Mesendoderm (in vitro differentiated cells): ENCODE measurements at regions not wholly inside any gene's neighbourhood (a gene's known extent, or its start where the extent isn't known, plus 50 kb on each side); places are given as distances from the start of the nearest gene placed in this dataset.
"Not testable (repeated sequence)": the region's sequence is repeated elsewhere in the genome, so short reads cannot be mapped to it uniquely, and the experiment has no call there.

Source experiments
- DNase-seq: peaks from one replicate; pipeline ENCODE4 v3.0.0; 2013
- H2AK5ac ChIP-seq: 2 replicates; pipeline ENCODE4 v1.6.1; 2013; ENCODE audit warnings: low read length, inconsistent platforms
- H2BK120ac ChIP-seq: 2 replicates; pipeline ENCODE4 v1.6.1; 2013; ENCODE audit warnings: low read depth, mild to moderate bottlenecking, low read length, moderate library complexity, mixed read lengths
- H2BK15ac ChIP-seq: replicated peaks from 2 replicates; pipeline ENCODE4 v1.6.1; 2013; ENCODE audit warnings: low read depth, mild to moderate bottlenecking, moderate library complexity
- H2BK5ac ChIP-seq: 2 replicates; pipeline ENCODE4 v1.6.1; 2013; ENCODE audit warnings: low read length, inconsistent platforms
- H3K18ac ChIP-seq: 2 replicates; pipeline ENCODE4 v1.6.1; 2013; ENCODE audit warnings: mild to moderate bottlenecking, low read length, mixed read lengths
- H3K23ac ChIP-seq: one replicate; pipeline ENCODE4 v1.6.1; 2013; ENCODE audit warnings: low read length
- H3K27ac ChIP-seq: 2 replicates; pipeline ENCODE4 v1.5.1; 2013; ENCODE audit warnings: low read depth, mild to moderate bottlenecking, inconsistent platforms, low read length, moderate library complexity
- H3K27me3 ChIP-seq: 2 replicates; pipeline ENCODE4 v1.6.1; 2013; ENCODE audit warnings: low read length, control low read depth, mild to moderate bottlenecking, inconsistent platforms; ENCODE audit not compliant: insufficient read depth, poor library complexity
- H3K36me3 ChIP-seq: 2 replicates; pipeline ENCODE4 v1.6.1; 2013; ENCODE audit warnings: low read length, inconsistent platforms; ENCODE audit not compliant: control insufficient read depth, insufficient read depth
- H3K4ac ChIP-seq: one replicate; pipeline ENCODE4 v1.6.1; 2013; ENCODE audit warnings: low read depth, mild to moderate bottlenecking, low read length, moderate library complexity
- H3K4me1 ChIP-seq: 2 replicates; pipeline ENCODE4 v1.6.1; 2013; ENCODE audit warnings: low read depth, low read length, inconsistent platforms; ENCODE audit not compliant: control insufficient read depth
- H3K4me2 ChIP-seq: 2 replicates; pipeline ENCODE4 v1.6.1; 2013; ENCODE audit warnings: low read length
- H3K4me3 ChIP-seq: 2 replicates; pipeline ENCODE4 v1.5.1; 2013; ENCODE audit warnings: mild to moderate bottlenecking, low read length
- H3K56ac ChIP-seq: one replicate; pipeline ENCODE4 v1.6.1; 2013; ENCODE audit warnings: low read length
- H3K79me1 ChIP-seq: 2 replicates; pipeline ENCODE4 v1.6.1; 2013; ENCODE audit warnings: low read length, inconsistent platforms
- H3K79me2 ChIP-seq: 2 replicates; pipeline ENCODE4 v1.6.1; 2013; ENCODE audit warnings: mild to moderate bottlenecking, low read length; ENCODE audit not compliant: control insufficient read depth, insufficient read depth
- H3K9ac ChIP-seq: 2 replicates; pipeline ENCODE4 v1.6.1; 2013; ENCODE audit warnings: low read length, inconsistent platforms
- H4K5ac ChIP-seq: one replicate; pipeline ENCODE4 v1.6.1; 2013; ENCODE audit warnings: low read length
- H4K8ac ChIP-seq: one replicate; pipeline ENCODE4 v1.6.1; 2013; ENCODE audit warnings: low read depth, mild to moderate bottlenecking, control low read depth, low read length, moderate library complexity
- WGBS: extraction: QIAGEN DNeasy Blood & Tissue Kit; methylation state at CpG from one replicate; pipeline ENCODE4 v1.1.7; 2013; ENCODE audit warnings: low lambda C conversion rate, missing lambda C conversion rate; ENCODE audit not compliant: insufficient coverage; ENCODE audit errors: extremely low coverage; 5-methylcytosine and 5-hydroxymethylcytosine counted together

DNA sequence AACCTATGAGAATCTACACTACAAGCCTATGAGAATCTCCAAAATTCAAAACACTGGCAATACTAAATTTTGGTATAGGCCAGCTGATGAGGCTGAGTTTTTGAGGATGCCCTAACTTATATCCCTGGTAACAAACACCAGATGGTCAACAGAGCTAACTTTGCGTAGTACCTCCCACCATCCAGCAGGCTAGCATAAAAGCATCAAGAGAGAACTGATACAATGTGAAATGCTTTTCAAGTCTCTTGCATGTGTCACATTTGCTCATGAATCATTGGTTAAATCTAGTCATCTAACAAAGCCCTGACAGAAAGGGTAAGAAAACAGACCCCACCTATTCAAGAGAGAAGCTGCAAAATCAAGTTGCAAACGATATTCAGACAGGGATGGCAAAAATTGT, 1609.7 kb upstream of the CDH9 start:
- no peak overlapping the region for H3K9ac ChIP-seq
- no peak overlapping the region for H4K5ac ChIP-seq
- no peaks in the 10 kb centered on the region for H3K27me3 ChIP-seq
- H3K56ac ChIP-seq = no peak overlapping the region
- no peak overlapping the region for H4K8ac ChIP-seq
- no peaks in the 10 kb centered on the region for H3K36me3 ChIP-seq
- no peak overlapping the region for H3K23ac ChIP-seq
- no peak overlapping the region for H2BK15ac ChIP-seq
- H3K4ac ChIP-seq = no peak overlapping the region
- no peak overlapping the region for H3K4me2 ChIP-seq
- H3K4me1 ChIP-seq = no peaks in the 10 kb centered on the region
- no peak overlapping the region for H3K18ac ChIP-seq
- H3K4me3 ChIP-seq = no peak overlapping the region
- no peak overlapping the region for H2BK5ac ChIP-seq
- H2BK120ac ChIP-seq = no peak overlapping the region
- no peaks in the 10 kb centered on the region for H3K79me2 ChIP-seq
- no peak overlapping the region for H2AK5ac ChIP-seq
- no peak overlapping the region for H3K27ac ChIP-seq
- H3K79me1 ChIP-seq = no peaks in the 10 kb centered on the region
- WGBS = no CpG with 5 or more reads among the region's 2 CpGs
- DNase-seq = peak; percentile 84

DNA sequence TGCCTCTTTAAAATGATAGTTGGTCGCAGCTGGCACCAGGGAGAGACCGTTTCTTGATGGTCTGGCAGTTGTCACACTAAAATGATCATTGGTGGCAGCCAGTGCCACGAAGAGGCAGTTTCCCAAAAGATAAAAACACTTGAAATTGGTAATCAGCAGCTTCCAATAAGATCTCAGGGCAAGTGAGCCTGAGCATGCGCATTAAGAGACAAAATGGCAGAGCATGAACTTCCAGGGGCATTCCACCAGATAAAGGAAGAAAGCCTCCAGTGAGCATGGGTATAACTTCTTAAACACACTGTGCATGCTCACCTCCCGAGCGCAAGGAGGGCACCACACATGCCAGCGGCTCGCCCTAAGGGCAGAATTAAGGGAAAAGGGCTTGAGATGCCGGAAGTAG, 1594.2 kb upstream of the CDH9 start:
- H3K4me2 ChIP-seq = no peak overlapping the region
- no peaks in the 10 kb centered on the region for H3K79me1 ChIP-seq
- no peak overlapping the region for H2BK120ac ChIP-seq
- no peak overlapping the region for H3K9ac ChIP-seq
- H3K18ac ChIP-seq = no peak overlapping the region
- no peak overlapping the region for H3K23ac ChIP-seq
- no peak overlapping the region for H2AK5ac ChIP-seq
- no peaks in the 10 kb centered on the region for H3K4me1 ChIP-seq
- H4K5ac ChIP-seq = no peak overlapping the region
- H3K79me2 ChIP-seq = no peaks in the 10 kb centered on the region
- H4K8ac ChIP-seq = no peak overlapping the region
- no peak for DNase-seq
- no peak overlapping the region for H3K27ac ChIP-seq
- H3K56ac ChIP-seq = no peak overlapping the region
- H3K27me3 ChIP-seq = no peaks in the 10 kb centered on the region
- H3K36me3 ChIP-seq = no peaks in the 10 kb centered on the region
- H3K4ac ChIP-seq = no peak overlapping the region
- no peak overlapping the region for H3K4me3 ChIP-seq
- H2BK15ac ChIP-seq = no peak overlapping the region
- no CpG with 5 or more reads among the region's 9 CpGs for WGBS
- no peak overlapping the region for H2BK5ac ChIP-seq

DNA sequence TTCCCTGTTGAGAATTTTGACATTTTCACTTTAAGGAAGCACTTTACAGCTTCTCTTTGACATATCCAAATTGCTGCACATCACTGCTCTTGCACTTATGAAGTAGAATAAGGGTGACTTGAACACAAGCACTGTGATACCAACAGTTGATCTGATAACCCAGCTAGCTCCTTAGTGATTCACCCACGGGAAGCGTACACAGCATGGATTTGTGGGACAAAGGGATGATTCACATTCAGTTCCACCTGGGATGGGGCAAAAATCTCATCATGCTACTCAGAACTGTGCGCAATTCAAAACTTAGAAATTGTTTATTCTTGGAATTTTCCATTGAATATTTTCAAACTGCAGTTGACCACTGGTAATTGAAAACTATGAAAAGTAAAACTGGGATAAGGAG, 1565.5 kb upstream of the CDH9 start:
- Histone ChIP-seq H2BK5ac (no peak overlapping the region), H3K79me1 (no peaks in the 10 kb centered on the region), H3K9ac (no peak overlapping the region), H3K4ac (no peak overlapping the region), H3K27ac (no peak overlapping the region), H3K27me3 (no peaks in the 10 kb centered on the region), H3K4me3 (no peak overlapping the region), H3K4me1 (no peaks in the 10 kb centered on the region), H2BK120ac (no peak overlapping the region), H3K18ac (no peak overlapping the region), H4K8ac (no peak overlapping the region), H2BK15ac (no peak overlapping the region), H3K23ac (no peak overlapping the region), H3K79me2 (no peaks in the 10 kb centered on the region), H3K56ac (no peak overlapping the region), H3K4me2 (no peak overlapping the region), H3K36me3 (no peaks in the 10 kb centered on the region), H4K5ac (no peak overlapping the region), H2AK5ac (no peak overlapping the region)
- no peak for DNase-seq
- WGBS = no CpG with 5 or more reads among the region's 3 CpGs

DNA sequence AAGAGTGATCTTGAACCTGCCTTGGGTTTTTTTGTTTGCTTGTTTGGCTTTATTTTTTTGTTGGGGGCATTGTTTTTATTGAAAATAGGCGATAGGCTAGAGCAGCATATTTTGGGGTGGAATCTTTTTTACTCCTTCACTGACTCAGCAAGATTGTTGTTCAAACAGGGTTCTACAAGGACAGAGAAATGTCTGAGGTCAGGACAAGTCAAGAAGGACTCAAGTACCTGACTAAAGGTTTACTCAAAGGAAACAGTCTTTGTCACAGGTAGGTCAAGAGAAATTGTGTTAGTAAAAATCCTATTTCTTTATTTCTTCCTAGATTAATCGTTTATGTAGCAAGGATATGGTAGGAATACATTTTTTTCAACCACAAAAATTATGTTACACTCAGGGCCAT, 1564.0 kb upstream of the CDH9 start:
- Histone ChIP-seq H3K9ac (no peak overlapping the region), H2AK5ac (no peak overlapping the region), H3K4ac (no peak overlapping the region), H4K5ac (no peak overlapping the region), H2BK5ac (no peak overlapping the region), H3K23ac (no peak overlapping the region), H3K4me1 (no peaks in the 10 kb centered on the region), H3K79me2 (no peaks in the 10 kb centered on the region), H3K56ac (no peak overlapping the region), H2BK15ac (no peak overlapping the region), H3K36me3 (no peaks in the 10 kb centered on the region), H4K8ac (no peak overlapping the region), H3K18ac (no peak overlapping the region), H3K4me2 (no peak overlapping the region), H2BK120ac (no peak overlapping the region), H3K27me3 (no peaks in the 10 kb centered on the region), H3K79me1 (no peaks in the 10 kb centered on the region), H3K4me3 (no peak overlapping the region), H3K27ac (no peak overlapping the region)
- DNase-seq = no peak
- WGBS = no CpG with 5 or more reads among the region's 2 CpGs

DNA sequence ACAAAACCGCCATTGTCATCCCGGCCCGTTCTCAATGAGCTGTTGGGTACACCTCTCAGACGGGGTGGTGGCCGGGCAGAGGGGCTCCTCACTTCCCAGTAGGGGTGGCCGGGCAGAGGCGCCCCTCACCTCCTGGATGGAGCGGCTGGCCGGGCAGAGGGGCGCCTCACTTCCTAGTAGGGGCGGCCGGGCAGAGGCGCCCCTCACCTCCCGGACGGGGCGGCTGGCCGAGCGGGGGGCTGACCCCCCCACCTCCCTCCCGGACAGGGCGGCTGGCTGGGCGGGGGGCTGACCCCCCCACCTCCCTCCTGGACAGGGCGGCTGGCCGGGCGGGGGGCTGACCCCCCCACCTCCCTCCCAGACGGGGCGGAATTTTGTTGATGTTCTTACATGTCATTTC, 1558.3 kb upstream of the CDH9 start:
- H2BK15ac ChIP-seq, H2BK120ac ChIP-seq, H3K27me3 ChIP-seq, H2BK5ac ChIP-seq, H3K9ac ChIP-seq, H3K79me1 ChIP-seq, H3K27ac ChIP-seq, H3K4me3 ChIP-seq, H3K4me1 ChIP-seq, DNase-seq, H3K36me3 ChIP-seq, H3K4ac ChIP-seq, H3K4me2 ChIP-seq, H3K79me2 ChIP-seq, H4K8ac ChIP-seq, H3K18ac ChIP-seq, H3K23ac ChIP-seq, H2AK5ac ChIP-seq, H3K56ac ChIP-seq, H4K5ac ChIP-seq: not testable (repeated sequence)
- WGBS = no CpG with 5 or more reads among the region's 26 CpGs

DNA sequence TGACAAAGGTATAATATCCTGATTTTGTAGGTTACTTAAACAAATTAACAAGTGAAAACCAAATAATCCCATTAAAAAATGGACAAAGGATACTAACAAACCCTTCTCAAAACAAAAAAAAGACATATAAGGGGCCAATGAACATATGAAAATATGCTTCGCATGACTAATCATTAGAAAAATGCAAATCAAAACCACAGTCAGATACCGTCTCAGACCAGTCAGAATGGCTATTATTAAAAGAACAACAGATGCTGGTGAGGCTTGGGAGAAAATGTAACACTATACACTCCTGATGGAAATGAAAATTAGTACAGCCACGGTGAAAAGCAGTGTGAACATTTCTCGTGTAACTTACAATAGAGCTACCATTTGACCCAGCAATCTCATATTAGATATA, 1542.2 kb upstream of the CDH9 start:
- no peak overlapping the region for H3K4ac ChIP-seq
- no peak overlapping the region for H4K8ac ChIP-seq
- no peak overlapping the region for H2BK5ac ChIP-seq
- H3K79me1 ChIP-seq = no peaks in the 10 kb centered on the region
- no CpG with 5 or more reads among the region's 4 CpGs for WGBS
- no peak overlapping the region for H3K4me2 ChIP-seq
- no peaks in the 10 kb centered on the region for H3K79me2 ChIP-seq
- H3K56ac ChIP-seq = no peak overlapping the region
- H2BK15ac ChIP-seq = no peak overlapping the region
- no peaks in the 10 kb centered on the region for H3K27me3 ChIP-seq
- H3K36me3 ChIP-seq = no peaks in the 10 kb centered on the region
- H3K4me1 ChIP-seq = no peaks in the 10 kb centered on the region
- no peak for DNase-seq
- H3K9ac ChIP-seq = no peak overlapping the region
- no peak overlapping the region for H2BK120ac ChIP-seq
- no peak overlapping the region for H3K27ac ChIP-seq
- H3K23ac ChIP-seq = no peak overlapping the region
- H2AK5ac ChIP-seq = no peak overlapping the region
- no peak overlapping the region for H3K18ac ChIP-seq
- H3K4me3 ChIP-seq = no peak overlapping the region
- no peak overlapping the region for H4K5ac ChIP-seq
